GM21360 (cell line): ENCODE measurements at regions not wholly inside any gene's neighbourhood (a gene's known extent, or its start where the extent isn't known, plus 50 kb on each side); places are given as distances from the start of the nearest gene placed in this dataset.

Experiments used
- ATAC-seq: cut with Tn5 transposase; IDR thresholded peaks from one replicate; pipeline ENCODE4 v1.9.1; 2021; ENCODE audit warnings: mild to moderate bottlenecking, moderate library complexity; ENCODE audit not compliant: unreplicated experiment

- ATAC-seq: no peak
Observed at GRCh38 chr14:101200008-101200649, 296.6 kb upstream of the RTL1 start.

- no peak for ATAC-seq
Observed at GRCh38 chr14:101200650-101201516, 297.4 kb upstream of the RTL1 start.

- ATAC-seq: no peak
Observed at GRCh38 chr14:101201535-101202151, 298.1 kb upstream of the RTL1 start.

- ATAC-seq: no peak
Observed at GRCh38 chr14:101202627-101203404, 299.3 kb upstream of the RTL1 start.

GRCh38 chr14:101206556-101206955, 303.0 kb upstream of the RTL1 start:
- ATAC-seq: no peak

- ATAC-seq: no peak
Observed at GRCh38 chr14:101207041-101207440, 303.5 kb upstream of the RTL1 start.

- ATAC-seq: no peak
Observed at GRCh38 chr14:101207897-101208296, 304.4 kb upstream of the RTL1 start.

- ATAC-seq: no peak
Observed at GRCh38 chr14:101209594-101209993, 306.1 kb upstream of the RTL1 start.

GRCh38 chr14:101215266-101215665, 311.7 kb upstream of the RTL1 start:
- no peak for ATAC-seq

GRCh38 chr14:101215927-101216326, 312.4 kb upstream of the RTL1 start:
- no peak for ATAC-seq

- no peak for ATAC-seq
Observed at GRCh38 chr14:101216366-101217079, 313.0 kb upstream of the RTL1 start.

- no peak for ATAC-seq
Observed at GRCh38 chr14:101217080-101217463, 313.6 kb upstream of the RTL1 start.

- no peak for ATAC-seq
Observed at GRCh38 chr14:101217616-101218371, 314.3 kb upstream of the RTL1 start.

GRCh38 chr14:101219896-101220703, 316.6 kb upstream of the RTL1 start:
- no peak for ATAC-seq

GRCh38 chr14:101220921-101221510, 317.5 kb upstream of the RTL1 start:
- ATAC-seq: no peak

GRCh38 chr14:101221549-101222160, 318.1 kb upstream of the RTL1 start:
- ATAC-seq: no peak

- no peak for ATAC-seq
Observed at GRCh38 chr14:101222362-101223070, 319.0 kb upstream of the RTL1 start.

- no peak for ATAC-seq
Observed at GRCh38 chr14:101223127-101223526, 319.6 kb upstream of the RTL1 start.
